ENCODE measurements at regions not wholly inside any gene's neighbourhood (a gene's known extent, or its start where the extent isn't known, plus 50 kb on each side); places are given as distances from the start of the nearest gene placed in this dataset.
"Not testable (repeated sequence)": the region's sequence is repeated elsewhere in the genome, so short reads cannot be mapped to it uniquely, and the experiment has no call there.

DNA sequence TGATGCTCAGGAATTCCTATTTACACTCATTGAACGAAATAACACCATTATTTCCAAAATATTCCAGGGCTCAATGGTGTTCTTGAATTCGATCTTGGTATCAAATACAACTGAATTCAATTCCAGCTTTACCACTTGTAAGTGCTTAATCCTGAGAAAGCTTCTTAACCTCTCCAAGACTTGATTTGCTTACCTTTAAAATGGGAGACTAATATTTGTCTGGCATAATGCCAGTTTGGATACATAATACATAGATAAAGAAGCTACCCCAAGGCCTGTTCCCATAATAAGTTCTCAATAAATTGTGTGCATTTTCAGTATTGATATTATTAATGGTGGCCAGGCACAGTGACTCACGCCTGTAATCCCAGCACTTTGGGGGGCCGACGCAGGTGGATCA is 368.9 kb upstream of the MAF start:
- DNase-seq, result no peak

DNA sequence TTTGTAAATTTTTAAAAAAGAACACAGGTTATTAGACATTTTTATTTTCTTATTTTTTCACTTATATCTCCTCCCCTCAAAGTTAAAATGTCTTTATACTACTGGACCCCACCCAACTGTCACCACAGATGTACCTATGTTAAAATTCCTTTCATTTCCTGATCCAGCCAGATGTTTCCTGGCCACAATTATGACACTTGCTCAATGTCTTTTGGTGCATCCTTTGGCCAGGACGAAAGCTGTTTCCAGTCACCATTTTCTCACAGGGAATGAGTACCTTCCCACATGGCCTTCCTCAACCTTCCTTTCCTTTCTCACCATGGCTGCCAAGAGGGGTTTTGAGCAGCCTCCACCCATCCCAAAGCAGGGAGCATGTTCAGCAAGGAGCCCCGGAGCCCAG is 365.7 kb upstream of the MAF start:
- DNase-seq, result no peak

DNA sequence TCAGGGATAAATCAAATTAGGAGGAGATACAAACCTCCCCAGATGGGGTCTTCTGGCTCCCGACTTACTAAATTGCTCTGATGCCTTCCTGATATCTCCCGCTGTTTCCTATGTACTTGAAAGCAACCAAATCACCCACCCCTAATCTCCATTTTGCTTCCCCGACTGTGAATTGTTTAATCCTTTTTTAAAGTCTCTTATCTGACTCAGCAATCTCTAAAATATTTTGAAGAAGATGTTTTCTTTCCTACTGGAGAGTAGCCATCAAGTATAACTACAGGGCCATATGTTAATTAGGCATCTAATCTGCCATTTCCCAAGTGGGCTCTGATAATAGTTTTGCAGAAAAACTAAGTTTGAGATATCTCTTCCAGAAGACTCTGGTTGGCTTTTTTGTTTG is 365.2 kb upstream of the MAF start:
- DNase-seq, result no peak

DNA sequence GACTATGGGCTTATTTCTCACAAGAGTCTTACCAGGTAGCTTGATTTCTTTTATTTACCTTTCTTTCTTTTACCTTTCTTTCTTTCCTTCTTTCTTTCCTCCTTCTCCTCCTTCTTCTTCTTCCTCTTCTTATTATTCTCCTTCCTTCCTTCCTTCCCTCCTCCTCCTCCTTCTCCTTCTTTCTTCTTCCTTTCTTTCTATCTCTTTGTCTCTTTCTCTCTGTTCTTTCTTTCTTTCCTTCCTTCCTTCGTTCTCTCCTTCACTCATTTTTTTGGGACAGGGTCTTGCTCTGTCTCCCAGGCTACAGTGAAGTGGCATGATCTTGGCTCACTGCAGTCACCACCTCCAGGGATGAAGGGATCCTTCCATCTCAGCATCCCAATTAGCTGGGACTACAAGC is 363.6 kb upstream of the MAF start:
- DNase-seq, result no peak

DNA sequence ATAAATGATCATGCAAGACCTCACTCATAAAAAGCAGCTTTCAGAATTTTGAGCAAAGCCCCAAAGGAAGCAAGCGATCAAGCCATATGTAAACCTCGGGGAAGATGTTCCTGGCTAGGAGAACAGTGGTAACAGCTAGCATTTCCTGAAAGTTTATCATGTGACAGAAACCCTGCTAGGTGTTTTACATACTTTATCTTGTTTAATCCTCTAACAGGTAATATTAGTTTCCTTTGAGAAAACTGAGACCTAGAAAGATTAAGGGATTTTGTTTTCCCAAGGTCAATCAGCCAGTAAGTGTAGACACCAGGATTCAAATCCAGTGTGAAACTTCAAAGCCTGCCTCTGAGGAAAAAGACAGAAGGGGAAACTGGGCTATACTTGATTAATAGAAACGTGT is 362.4 kb upstream of the MAF start:
- no peak for DNase-seq

DNA sequence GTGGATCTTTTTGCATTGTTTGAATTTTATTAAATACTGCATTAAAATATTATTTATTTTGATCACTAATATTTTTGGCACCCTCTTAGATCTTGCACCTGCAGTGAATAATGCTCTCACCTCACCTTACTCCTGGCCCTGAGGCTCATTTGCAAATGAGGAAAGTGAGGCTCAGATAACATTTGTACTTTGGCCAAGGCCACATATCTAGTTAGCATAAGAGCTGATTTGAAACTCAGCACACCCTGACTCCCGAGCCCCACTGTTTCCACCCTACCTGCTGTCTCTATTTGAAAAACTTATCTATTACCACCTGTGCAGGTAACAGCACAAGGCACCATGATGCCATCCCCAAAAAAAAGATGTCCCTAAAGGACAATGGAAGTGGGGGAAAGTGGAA is 358.7 kb upstream of the MAF start:
- DNase-seq, result no peak

DNA sequence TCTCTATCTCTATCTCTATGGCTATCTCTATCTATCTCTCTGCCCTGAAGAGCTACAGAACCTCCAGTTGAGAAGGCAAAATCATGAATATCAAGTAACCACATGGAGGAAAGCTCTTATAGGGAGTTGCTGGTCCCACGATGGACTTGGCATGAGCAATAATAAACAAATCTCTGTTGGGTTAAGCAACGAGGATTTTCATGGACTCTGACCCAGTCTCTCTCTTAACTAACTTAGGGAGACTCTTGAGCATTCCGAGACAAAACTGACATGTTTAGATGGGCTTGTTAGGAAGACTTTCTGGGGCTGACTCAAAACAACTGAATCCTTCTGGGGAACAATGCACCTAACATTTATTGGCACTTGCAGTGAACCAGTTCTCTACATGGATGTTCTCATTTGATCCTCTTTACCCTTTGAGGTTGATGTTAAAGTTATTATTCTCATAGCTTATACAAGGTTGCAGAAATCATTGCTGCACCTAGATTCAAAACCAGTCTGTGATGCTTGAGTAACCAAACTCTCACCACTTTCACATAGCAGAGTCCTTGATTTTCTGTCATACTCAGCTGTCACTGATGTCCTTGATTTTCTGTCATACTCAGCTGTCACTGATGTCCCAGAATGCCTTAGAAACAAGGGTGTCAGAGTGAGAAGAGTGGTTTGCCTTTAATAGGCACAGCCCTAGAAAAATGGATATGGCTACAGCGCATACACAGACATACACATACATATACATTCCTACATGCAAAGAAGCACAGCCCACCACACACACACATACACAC is 354.6 kb upstream of the MAF start:
- no peak for DNase-seq

DNA sequence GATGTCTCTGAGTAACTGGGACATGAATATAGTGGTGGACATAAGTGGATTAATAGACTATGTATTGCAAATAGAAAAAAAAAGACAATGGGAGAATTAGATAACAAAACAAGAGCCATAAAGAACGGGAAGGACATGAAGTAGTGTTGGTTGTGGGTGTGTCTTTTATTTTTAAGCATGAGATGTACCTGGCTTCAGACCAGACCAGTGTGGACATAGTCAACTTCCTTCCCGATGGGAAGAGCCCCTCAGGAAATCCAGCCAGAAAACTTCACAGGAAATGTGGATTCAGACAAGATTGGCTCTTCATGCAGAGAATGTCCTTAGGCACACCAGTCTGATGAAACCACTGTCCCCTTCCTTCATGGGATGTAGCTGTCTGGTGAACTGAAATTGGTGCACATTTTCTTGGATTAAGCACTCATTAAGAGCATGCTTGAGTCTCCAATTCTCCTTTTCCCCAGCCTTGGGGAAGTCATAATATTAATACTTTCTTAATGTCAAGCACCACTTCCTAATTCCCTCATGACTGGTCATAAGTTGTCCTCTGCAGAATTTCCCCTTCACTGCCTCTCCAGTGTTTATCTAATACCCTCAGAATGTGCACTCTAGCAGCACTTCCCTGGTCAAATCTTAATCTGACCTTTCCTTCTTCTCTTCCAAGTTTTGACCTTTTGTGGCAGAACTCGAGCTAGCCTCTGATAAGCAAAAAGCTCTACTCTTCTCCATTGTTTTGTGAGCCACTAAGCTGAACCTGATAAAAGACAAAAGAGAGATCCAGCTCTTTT is 350.6 kb upstream of the MAF start:
- no peak for DNase-seq

DNA sequence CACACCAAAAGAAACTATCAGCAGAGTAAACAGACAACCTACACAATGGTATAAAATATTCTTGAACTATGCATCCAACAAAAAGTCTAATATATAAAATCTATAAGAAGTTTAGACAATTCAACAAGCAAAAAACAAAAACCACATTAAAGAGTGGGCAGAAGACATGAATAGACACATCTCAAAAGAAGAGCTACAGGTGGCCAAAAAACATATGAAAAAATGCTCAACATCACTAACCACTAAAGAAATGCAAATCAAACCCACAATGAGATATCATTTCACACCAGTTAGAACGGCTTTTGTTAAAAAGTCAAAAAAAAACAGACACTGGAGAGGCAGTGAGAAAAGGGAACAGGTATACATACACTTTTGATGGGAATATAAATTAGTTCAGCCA is 348.9 kb upstream of the MAF start:
- no peak for DNase-seq

DNA sequence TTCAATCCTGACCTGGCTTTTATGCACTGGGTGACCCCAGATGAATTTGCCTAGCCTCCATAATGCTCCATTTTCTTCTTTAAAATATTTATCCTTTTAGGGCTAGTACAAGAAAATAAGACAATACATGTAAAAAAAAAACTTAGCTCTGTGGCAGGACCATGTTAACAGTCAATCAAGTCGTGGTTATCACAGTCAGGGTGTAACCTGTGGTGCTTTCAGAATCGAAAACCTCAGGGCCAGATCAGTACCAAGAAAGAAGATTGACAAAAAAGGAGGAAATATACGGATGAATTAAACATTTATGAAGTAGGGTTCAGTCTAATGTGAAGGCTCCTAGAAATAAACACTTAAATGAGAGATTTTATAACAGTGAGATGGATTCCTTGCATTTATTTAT is 347.2 kb upstream of the MAF start:
- no peak for DNase-seq

DNA sequence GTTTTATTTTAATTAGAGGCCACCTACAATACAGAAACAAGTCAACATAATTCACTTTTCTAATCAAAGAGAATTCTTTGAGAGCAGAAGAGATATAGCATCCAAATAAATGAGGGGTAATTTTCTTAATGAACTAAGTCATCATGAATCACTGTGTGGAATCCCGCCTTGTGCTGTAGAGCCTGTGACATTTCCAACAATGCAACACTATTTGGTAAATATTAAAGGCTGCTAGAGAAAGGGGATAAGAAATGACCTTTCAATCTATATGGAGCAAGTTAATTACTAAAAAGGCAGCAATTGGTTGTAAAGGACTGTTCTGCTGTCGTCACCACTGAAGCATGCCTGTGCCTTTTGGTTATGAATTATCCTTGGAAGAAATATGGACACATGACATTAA is 345.7 kb upstream of the MAF start:
- DNase-seq, result no peak

DNA sequence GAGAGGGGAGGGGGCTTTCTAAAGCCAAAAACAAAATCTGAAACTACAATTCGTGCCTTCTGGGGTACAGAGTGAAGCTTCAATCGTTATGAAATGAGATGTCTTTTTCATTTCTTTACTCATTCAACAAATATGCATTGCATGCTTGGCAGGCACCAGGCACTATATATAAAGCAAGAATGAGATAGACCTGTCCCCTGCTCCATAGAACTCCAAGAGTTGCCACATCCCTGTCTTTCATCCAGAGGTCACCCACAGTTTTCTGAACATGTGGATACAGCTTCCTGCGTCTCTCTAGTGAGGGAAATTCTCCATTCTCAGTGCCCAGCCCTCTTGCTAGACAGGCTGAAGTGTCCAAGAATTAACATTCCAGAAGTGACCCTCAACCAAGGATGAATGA is 343.2 kb upstream of the MAF start:
- no peak for DNase-seq

DNA sequence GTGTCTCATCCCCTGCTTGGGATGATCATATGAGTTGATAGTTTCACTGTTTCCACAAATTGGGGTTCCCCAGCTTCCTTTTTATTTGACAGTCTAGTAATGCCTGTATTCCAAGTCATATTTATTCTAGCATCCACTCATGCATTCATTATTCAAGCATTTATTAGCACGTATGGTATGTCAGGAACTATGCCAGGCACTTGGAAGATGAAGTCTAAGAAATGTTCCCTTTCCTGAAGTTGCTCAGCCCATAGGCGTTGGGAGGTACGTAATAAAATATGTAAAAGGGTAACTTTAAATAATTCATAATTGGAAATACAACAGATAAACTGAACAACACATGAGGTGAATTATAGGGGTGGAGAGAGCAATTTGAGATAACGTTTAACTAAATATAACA is 338.0 kb upstream of the MAF start:
- no peak for DNase-seq

DNA sequence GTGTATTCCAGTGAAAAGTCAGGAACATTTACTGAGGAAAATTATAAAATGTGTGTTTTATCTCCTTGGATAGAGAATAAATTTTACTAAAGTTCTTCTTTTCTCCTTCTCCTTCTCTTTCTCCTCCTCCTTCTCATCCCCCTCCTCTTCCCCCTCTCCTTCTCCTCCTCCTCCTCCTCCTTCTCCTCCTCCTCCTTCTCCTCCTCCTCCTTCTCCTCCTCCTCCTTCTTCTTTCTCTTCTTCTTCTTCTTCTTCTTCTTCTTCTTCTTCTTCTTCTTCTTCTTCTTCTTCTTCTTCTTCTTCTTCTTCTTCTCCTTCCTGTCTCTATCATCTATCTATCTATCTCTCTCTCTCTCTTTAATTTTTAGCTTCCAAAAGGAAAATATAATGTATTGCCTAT is 337.1 kb upstream of the MAF start:
- DNase-seq, result not testable (repeated sequence)

DNA sequence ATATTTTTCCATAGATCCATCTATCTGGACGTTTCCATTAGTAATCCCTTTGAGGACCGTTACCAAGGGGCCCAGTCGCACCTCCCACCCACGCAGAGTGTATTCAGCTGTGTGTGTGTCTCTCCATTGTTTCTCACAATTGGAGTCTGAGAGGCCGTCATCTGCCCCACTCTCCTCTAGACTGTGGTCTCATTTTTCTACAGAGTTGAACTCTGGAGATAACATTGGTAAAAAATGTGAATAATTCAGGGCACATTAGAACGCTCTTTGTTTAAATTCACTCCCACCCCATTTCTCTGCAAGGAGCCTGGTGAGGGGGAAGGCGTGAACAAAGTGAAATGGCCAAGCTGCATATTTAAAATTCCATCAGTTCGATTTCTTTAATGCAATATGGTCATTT is 333.1 kb upstream of the MAF start:
- no peak for DNase-seq

DNA sequence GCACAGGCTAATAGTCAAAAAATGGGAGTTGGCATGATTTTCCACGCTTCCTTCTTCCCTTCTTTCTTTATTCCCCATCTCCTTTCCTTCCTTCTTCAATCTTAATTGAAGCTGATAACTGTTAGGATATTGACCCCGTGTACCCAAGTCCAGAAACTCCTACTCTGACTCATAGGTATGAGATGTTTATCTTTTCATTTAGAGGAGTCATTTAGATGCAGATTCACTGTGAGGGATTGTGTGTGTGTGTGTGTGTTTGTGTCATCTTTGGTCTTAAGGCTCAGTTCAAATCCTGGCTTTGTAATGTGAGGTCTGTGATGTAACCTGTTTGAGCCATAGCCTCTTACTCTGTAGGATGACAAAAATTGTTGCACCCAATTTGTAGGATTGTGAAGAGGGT is 332.0 kb upstream of the MAF start:
- no peak for DNase-seq

DNA sequence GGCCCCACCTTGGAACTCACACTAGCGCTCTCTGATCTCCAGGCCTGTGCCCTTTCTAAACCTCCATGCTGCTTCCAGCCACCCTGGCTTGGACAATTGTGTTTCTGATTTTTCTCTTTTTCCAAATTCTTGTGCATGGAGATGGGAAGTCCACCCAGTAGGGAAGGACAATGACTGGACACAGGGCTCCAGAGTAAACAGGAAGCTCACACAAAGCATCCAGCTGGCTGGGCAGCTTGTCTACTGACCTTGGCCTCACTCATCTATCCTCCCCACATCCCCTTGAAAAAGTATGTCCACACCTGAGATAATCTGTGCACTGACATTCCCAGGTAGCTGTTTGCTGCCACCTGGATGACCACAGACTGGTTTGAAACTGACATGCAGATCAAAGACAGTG is 331.2 kb upstream of the MAF start:
- no peak for DNase-seq

DNA sequence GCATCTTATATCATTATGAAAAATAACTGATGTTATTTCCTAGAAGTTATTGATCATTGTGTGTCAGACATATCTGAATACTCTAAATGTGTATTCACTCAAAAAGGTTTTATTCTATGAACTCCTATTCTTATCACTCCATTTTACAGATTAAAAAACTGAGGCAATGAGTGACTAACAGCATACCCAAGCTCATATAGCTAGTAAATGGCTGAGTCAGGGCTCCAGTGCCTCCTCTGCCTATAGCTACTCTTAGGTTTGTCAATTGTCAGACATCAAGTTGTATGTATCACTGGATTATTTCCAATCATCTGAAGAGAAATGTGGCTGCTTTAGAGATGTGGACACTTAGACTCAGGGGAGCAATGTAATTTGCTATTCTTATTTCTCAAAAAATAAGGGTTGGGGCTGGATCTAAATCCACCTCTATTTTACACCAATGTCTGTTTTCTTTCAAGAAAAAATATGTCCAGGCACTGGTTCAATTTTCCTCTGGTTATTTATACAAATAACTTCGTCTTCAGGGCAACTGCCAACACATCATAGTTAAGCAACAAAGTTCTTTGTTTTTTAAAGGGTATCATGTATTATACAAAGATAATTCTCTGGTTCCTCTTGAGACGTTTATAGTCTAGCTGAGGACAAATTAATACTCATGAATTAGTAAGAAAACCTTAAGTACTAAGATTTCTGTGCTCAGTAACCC is 328.9 kb upstream of the MAF start:
- no peak for DNase-seq

DNA sequence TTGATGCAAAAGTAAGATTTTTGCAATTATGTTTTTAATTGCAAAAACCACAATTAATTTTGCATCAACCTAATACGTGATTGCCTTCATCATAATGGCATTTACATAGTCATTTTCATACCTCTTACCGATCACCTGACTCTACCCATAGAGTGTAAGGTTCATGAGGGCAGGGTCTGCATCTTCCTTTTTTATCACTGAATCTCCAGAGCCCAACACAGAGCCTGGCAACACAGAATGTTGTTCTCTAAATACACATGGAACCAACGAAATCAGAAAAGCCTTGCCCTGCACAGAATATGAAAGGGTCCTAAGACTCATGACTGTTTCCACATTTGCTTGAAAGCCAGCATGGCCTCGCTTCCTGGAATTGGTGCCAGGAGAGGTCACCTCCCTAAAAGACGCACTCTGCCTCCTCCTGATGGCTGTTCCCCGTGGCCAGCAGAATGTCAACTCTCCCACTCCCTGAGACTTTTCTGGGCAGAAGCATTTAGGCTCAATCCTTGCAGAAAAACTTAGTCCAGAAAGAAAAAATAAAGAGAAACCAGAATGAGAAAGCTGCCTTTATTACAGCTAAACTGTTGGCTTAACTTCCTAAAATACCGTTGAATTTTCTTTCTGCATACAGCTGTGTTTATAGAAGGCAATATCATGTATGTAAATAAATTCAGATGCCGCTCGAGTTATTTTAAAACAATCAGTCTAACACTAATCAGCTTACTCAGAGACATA is 327.8 kb upstream of the MAF start:
- no peak for DNase-seq

DNA sequence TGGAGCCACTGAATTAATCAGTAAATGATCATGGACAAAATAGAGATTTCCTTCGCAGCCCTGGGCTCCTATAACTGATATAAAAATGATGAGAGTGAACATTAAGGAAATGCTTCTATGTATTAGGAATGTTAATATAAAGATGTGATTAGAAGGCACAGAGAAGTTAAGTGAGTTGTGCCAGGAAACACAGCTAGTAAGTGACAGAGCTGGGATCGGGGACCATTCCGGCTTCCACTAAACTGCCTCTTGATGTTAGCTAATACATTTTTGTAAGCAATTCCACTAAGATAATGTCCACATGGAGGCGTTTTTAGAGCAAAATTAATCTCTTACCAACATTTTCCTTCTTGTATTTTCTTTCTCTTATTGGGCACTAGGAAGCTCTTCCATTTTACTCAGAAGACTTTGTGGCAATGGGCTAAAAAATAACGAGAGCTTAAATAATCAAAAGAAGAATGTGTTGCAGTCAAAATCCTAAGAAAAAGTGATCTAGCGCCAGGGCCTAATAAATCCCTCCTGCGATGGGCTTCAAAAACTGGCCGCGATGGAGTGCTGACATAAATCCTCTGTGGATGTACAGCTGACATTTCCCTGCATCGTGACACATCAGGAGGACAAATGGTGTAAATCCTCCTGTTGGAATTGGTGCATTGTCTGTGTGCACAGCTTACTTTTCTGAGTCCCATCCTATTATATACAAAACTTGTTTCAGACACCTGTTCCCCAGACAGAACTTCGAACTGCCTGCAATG is 326.1 kb upstream of the MAF start:
- no peak for DNase-seq

DNA sequence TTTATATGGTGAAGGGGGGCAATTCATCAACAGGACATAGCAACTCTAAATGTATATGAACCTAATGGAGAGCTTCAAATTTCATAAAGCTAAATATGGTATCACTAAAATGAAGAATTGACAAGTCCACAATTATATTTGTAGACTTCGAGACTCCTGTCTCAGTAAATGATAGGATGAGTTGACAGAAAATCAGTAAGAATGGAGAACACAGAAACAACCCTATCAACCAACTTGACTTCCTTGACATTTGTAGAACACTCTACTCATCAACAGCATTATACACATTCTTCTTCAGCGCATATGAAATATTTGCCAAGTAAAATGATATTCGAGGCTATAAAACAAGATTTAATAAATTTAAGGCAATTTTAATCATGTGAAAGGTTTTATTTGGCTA is 322.9 kb upstream of the MAF start:
- no peak for DNase-seq

DNA sequence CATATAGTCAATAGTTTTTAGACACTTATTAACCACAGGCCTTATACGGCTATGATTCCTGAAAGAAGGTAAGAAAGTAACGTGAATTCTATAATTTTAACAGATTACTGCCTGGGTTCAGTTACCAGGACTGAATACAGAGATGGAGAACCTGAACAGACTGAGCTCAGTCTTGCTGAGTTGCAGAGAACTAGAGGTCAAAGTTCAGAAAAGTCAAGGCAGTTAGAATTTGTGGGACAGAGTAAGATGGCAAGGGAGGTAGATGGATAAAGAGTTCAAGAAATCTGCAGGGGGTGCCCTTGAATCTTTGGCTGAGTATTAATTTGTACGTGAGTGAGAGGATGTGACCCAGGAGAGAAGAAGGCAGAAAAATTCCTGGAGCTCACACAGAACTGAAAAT is 320.1 kb upstream of the MAF start:
- no peak for DNase-seq

DNA sequence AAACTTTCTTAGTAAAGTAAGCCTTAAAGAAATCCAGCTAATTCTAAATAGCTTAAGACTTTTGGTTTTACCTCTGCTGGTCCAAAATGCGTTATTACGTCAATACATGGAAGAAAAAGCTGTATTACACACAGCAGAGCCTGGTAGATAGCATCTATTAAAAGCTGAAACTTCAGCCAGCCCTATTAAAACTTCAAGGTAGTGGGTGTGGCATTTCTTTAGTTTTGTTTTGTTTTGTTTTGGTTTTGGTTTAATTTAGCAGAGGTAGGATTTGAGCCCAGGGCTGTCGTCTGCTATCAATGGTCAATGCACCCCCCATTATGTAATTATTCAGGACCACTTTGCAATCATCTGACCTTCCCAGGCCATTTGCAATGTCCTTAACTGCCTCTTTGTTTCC is 318.4 kb upstream of the MAF start:
- no peak for DNase-seq
